A549 (cell line): ENCODE measurements at regions not wholly inside any gene's neighbourhood (a gene's known extent, or its start where the extent isn't known, plus 50 kb on each side); places are given as distances from the start of the nearest gene placed in this dataset.

ENCODE experiments used
- ATAC-seq, 2 experiments: fragments of 200-7000 bp in 1 of 2; fragments of >200 bp in 1 of 2; cut with Nextera tagmentation in 1 of 2; cut with Tn5 transposase in 1 of 2; 3 replicates each; pipeline versions ENCODE4 v1.8.0 to v1.9.1; 2018 to 2020; ENCODE audit warnings: mild to moderate bottlenecking in 1 of 2, moderate library complexity in 1 of 2
- CTCF ChIA-PET: fragments of 300-600 bp; sonication (Branson Sonifier 250); formaldehyde crosslinking; extraction: SDS; loops from one replicate; lab custom pipeline; 2021; ENCODE audit warnings: antibody characterized with exemption, inconsistent platforms; lab: Yijun Ruan, JAX
- POLR2A ChIA-PET: fragments of 350-600 bp; formaldehyde crosslinking; extraction: SDS; loops from one replicate; lab custom pipeline; 2021; ENCODE audit warnings: antibody characterized with exemption, inconsistent platforms; lab: Yijun Ruan, JAX
- DNase-seq, 2 experiments: peaks; one replicate each; pipeline versions ENCODE4 v3.0.0 to v3.0.0-alpha.2; 2011 to 2016; ENCODE audit warnings: low read depth in 1 of 2, low spot score in 1 of 2
- FAIRE-seq: peaks from 2 replicates; lab custom pipeline; 2011; peaks lifted over from hg19 to GRCh38; lab: Jason Lieb, UNC
- H3K27ac ChIP-seq, 2 experiments: fragments of >200 bp; sonication (Bioruptor Twin); formaldehyde crosslinking; 3 replicates each; pipeline ENCODE4 v1.5.1; 2016 to 2017
- H3K4me1 ChIP-seq: fragments of >200 bp; sonication (Bioruptor Twin); formaldehyde crosslinking; 3 replicates; pipeline ENCODE4 v1.6.1; 2016
- H3K4me2 ChIP-seq: fragments of >200 bp; sonication (Bioruptor Twin); formaldehyde crosslinking; 3 replicates; pipeline ENCODE4 v1.6.1; 2016
- H3K4me3 ChIP-seq: fragments of >200 bp; sonication (Bioruptor Twin); formaldehyde crosslinking; 3 replicates; pipeline ENCODE4 v1.5.1; 2016
- H3K9me3 ChIP-seq: fragments of >200 bp; sonication (Bioruptor Twin); formaldehyde crosslinking; 3 replicates; pipeline ENCODE4 v1.6.1; 2016
- BCL3 ChIP-seq: fragments of >200 bp; sonication (Bioruptor Twin); formaldehyde crosslinking; IDR thresholded peaks from 3 replicates; pipeline ENCODE4 v1.6.1; 2016
- CBX2 ChIP-seq: fragments of 200-600 bp; sonication (generic); IDR thresholded peaks from 2 replicates; pipeline ENCODE4 v1.6.1; 2016; ENCODE audit warnings: low read depth, mild to moderate bottlenecking, borderline replicate concordance
- CBX8 ChIP-seq: fragments of 200-600 bp; sonication (generic); IDR thresholded peaks from 2 replicates; pipeline ENCODE4 v1.6.1; 2016
- CEBPB ChIP-seq, 2 experiments: fragments of >200 bp in 1 of 2; sonication (Bioruptor Twin) in 1 of 2; formaldehyde crosslinking in 1 of 2; IDR thresholded peaks; 2 replicates each; pipeline ENCODE4 v1.6.1; 2012 to 2016
- CHD4 ChIP-seq: fragments of 200-600 bp; sonication (generic); IDR thresholded peaks from 2 replicates; pipeline ENCODE4 v1.6.1; 2016; ENCODE audit warnings: antibody characterized with exemption, mild to moderate bottlenecking, borderline replicate concordance
- EHF ChIP-seq: fragments of 250-450 bp; sonication (Bioruptor Pico); IDR thresholded peaks from 2 replicates; pipeline ENCODE4 v1.5.0; 2020; ENCODE audit warnings: mild to moderate bottlenecking
- FOSL2 ChIP-seq, 2 experiments: fragments of 450-650 bp in 1 of 2; fragments of >200 bp in 1 of 2; sonication (Bioruptor Twin) in 1 of 2; formaldehyde crosslinking; IDR thresholded peaks; 2 replicates each; pipeline versions ENCODE4 v1.5.0 to v1.6.1; 2016 to 2020; ENCODE audit warnings: mild to moderate bottlenecking in 1 of 2, moderate library complexity in 1 of 2
- GATA3 ChIP-seq: IDR thresholded peaks from 2 replicates; pipeline ENCODE4 v1.6.1; 2012; ENCODE audit warnings: borderline replicate concordance
- HDAC2 ChIP-seq: fragments of 200-600 bp; sonication (generic); IDR thresholded peaks from 2 replicates; pipeline ENCODE4 v1.6.1; 2016
- HEYL ChIP-seq: fragments of 250-450 bp; sonication (Bioruptor Pico); IDR thresholded peaks from 2 replicates; pipeline ENCODE4 v1.8.0; 2021; ENCODE audit warnings: mild to moderate bottlenecking, moderate library complexity
- HOXA7 ChIP-seq: fragments of 250-450 bp; sonication (Bioruptor Pico); IDR thresholded peaks from 2 replicates; pipeline ENCODE4 v1.5.0; 2020; ENCODE audit warnings: mild to moderate bottlenecking, moderate library complexity
- JUN ChIP-seq, 2 experiments: fragments of >200 bp; sonication (Bioruptor Twin); formaldehyde crosslinking; IDR thresholded peaks; 2 replicates in 1 of 2; 3 replicates in 1 of 2; pipeline ENCODE4 v1.6.1; 2016 to 2017
- JUNB ChIP-seq: fragments of >200 bp; sonication (Bioruptor Twin); formaldehyde crosslinking; IDR thresholded peaks from 2 replicates; pipeline ENCODE4 v1.6.1; 2016
- MYC ChIP-seq: IDR thresholded peaks from 2 replicates; pipeline ENCODE4 v1.6.1; 2012; ENCODE audit warnings: mild to moderate bottlenecking, inconsistent platforms, low read length, improper control_type of control experiment, borderline replicate concordance
- NPAS2 ChIP-seq: fragments of 250-450 bp; sonication (Bioruptor Pico); IDR thresholded peaks from 2 replicates; pipeline ENCODE4 v1.8.0; 2022; ENCODE audit warnings: mild to moderate bottlenecking, moderate library complexity, borderline replicate concordance
- NR3C1 ChIP-seq: fragments of >200 bp; sonication (Bioruptor Twin); formaldehyde crosslinking; IDR thresholded peaks from 3 replicates; pipeline ENCODE4 v1.6.1; 2017
- POLR2A ChIP-seq: IDR thresholded peaks from 2 replicates; pipeline ENCODE4 v1.6.1; 2012; ENCODE audit warnings: mild to moderate bottlenecking, low read length
- POLR2AphosphoS2 ChIP-seq: conservative IDR thresholded peaks from 2 replicates; pipeline ENCODE4 v1.6.1; 2012; ENCODE audit warnings: low read length, improper control_type of control experiment, inconsistent platforms
- RCOR1 ChIP-seq: fragments of 150-350 bp; IDR thresholded peaks from 2 replicates; pipeline ENCODE4 v1.6.1; 2014; ENCODE audit warnings: antibody characterized with exemption, low read length, low read depth
- RFX5 ChIP-seq: fragments of 450-650 bp; IDR thresholded peaks from 2 replicates; pipeline ENCODE4 v1.7.1; 2014; ENCODE audit warnings: antibody characterized with exemption, mild to moderate bottlenecking, moderate library complexity
- RNF2 ChIP-seq: fragments of 200-600 bp; sonication (generic); IDR thresholded peaks from 2 replicates; pipeline ENCODE4 v1.6.1; 2016; ENCODE audit warnings: low read depth, mild to moderate bottlenecking, antibody characterized with exemption, moderate library complexity, borderline replicate concordance
- SREBF2 ChIP-seq: fragments of 450-650 bp; IDR thresholded peaks from 2 replicates; pipeline ENCODE4 v1.6.1; 2014; ENCODE audit warnings: mild to moderate bottlenecking, moderate library complexity
- USF2 ChIP-seq: fragments of 450-650 bp; IDR thresholded peaks from 2 replicates; pipeline ENCODE4 v1.6.1; 2014; ENCODE audit warnings: antibody characterized with exemption
- ZC3H11A ChIP-seq: fragments of 450-650 bp; IDR thresholded peaks from 2 replicates; pipeline ENCODE4 v1.6.1; 2014; ENCODE audit warnings: antibody characterized with exemption, mild to moderate bottlenecking
- ZFP36 ChIP-seq: fragments of 450-650 bp; IDR thresholded peaks from 2 replicates; pipeline ENCODE4 v1.6.1; 2014; ENCODE audit warnings: borderline replicate concordance; ENCODE audit not compliant: partially characterized antibody
- ZNF302 ChIP-seq: fragments of 250-450 bp; sonication (Bioruptor Pico); IDR thresholded peaks from 2 replicates; pipeline ENCODE4 v1.9.0; 2021; ENCODE audit warnings: inconsistent platforms, mild to moderate bottlenecking, moderate library complexity
- ZSCAN20 ChIP-seq: fragments of 250-450 bp; sonication (Bioruptor Pico); IDR thresholded peaks from 2 replicates; pipeline ENCODE4 v1.8.0; 2022; ENCODE audit warnings: mild to moderate bottlenecking, moderate library complexity
- WGBS: methylation state at CpG from one replicate; pipeline ENCODE4 v1.1.6; 2017; ENCODE audit errors: missing lambda C conversion rate; 5-methylcytosine and 5-hydroxymethylcytosine counted together
- TF ChIP-seq, protein P1 (sequence below): fragments of >200 bp; sonication (Bioruptor Twin); formaldehyde crosslinking; IDR thresholded peaks from 3 replicates; pipeline ENCODE4 v1.5.1; 2016
- TF ChIP-seq, protein P2 (sequence below): IDR thresholded peaks from 2 replicates; pipeline ENCODE4 v1.6.1; 2012
- TF ChIP-seq, protein P3 (sequence below): fragments of 250-450 bp; sonication (Bioruptor Pico); IDR thresholded peaks from 2 replicates; pipeline ENCODE4 v1.5.0; 2020; ENCODE audit warnings: low read depth, mild to moderate bottlenecking, moderate library complexity

GRCh38 chr7:67724955-67725354, 728.3 kb downstream of the TYW1 start:
- DNase-seq (no peak), FAIRE-seq (no peak), ATAC-seq (no peak)
- Histone ChIP-seq H3K4me2 (no peak overlapping the region), H3K4me1 (no peaks in the 10 kb centered on the region), H3K27ac (no peak overlapping the region), H3K4me3 (no peak overlapping the region), H3K9me3 (no peaks in the 10 kb centered on the region; the same call in 2 of the 3 replicates)
- ChIA-PET CTCF (no interaction called here), POLR2A (no interaction called here)
- no peak for TF ChIP-seq CBX2
- TF ChIP-seq, protein P1, sequence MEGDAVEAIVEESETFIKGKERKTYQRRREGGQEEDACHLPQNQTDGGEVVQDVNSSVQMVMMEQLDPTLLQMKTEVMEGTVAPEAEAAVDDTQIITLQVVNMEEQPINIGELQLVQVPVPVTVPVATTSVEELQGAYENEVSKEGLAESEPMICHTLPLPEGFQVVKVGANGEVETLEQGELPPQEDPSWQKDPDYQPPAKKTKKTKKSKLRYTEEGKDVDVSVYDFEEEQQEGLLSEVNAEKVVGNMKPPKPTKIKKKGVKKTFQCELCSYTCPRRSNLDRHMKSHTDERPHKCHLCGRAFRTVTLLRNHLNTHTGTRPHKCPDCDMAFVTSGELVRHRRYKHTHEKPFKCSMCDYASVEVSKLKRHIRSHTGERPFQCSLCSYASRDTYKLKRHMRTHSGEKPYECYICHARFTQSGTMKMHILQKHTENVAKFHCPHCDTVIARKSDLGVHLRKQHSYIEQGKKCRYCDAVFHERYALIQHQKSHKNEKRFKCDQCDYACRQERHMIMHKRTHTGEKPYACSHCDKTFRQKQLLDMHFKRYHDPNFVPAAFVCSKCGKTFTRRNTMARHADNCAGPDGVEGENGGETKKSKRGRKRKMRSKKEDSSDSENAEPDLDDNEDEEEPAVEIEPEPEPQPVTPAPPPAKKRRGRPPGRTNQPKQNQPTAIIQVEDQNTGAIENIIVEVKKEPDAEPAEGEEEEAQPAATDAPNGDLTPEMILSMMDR = no peak
- WGBS = 19% methylated on average over 2 of the region's 2 CpGs

- 46% methylated on average over 3 of the region's 3 CpGs for WGBS
- ChIA-PET POLR2A (no interaction called here), CTCF (no interaction called here)
- H3K27ac ChIP-seq = no peak overlapping the region
- no peak overlapping the region for H3K4me2 ChIP-seq
- no peaks in the 10 kb centered on the region for H3K4me1 ChIP-seq
- no peak for DNase-seq
- H3K4me3 ChIP-seq = no peak overlapping the region
- TF ChIP-seq RCOR1 (no peak), JUN (IDR thresholded peaks at IDR 0.05) (no peak), ZC3H11A (no peak), CBX8 (no peak), HEYL (CRISPR knock-in tag) (no peak), POLR2A (no peak), RFX5 (no peak), USF2 (no peak), EHF (CRISPR knock-in tag) (no peak), GATA3 (no peak), CEBPB (IDR thresholded peaks at IDR 0.05) (no peak), CHD4 (no peak), FOSL2 (IDR thresholded peaks at IDR 0.05) (no peak), FOSL2 (CRISPR knock-in tag; IDR thresholded peaks at IDR 0.05) (no peak), ZFP36 (no peak), POLR2AphosphoS2 (no peak), BCL3 (no peak), HOXA7 (CRISPR knock-in tag) (no peak), NPAS2 (no peak)
- no peak for FAIRE-seq
- H3K9me3 ChIP-seq = no peaks in the 10 kb centered on the region; the same call in 2 of the 3 replicates
- ATAC-seq = no peak
Measured at GRCh38 chr7:67725423-67725822, 728.8 kb downstream of the TYW1 start.

GRCh38 chr7:67729771-67730170, 733.1 kb downstream of the TYW1 start:
- H3K27ac ChIP-seq = no peak overlapping the region

GRCh38 chr7:67731704-67732103, 735.1 kb downstream of the TYW1 start:
- ATAC-seq = no peak
- CTCF ChIA-PET = no interaction called here
- H3K4me3 ChIP-seq = no peak overlapping the region
- H3K4me1 ChIP-seq = no peaks in the 10 kb centered on the region
- FAIRE-seq = no peak
- no peaks in the 10 kb centered on the region; the same call in 2 of the 3 replicates for H3K9me3 ChIP-seq
- POLR2A ChIA-PET = no interaction called here
- H3K4me2 ChIP-seq = no peak overlapping the region
- no peak for DNase-seq
- H3K27ac ChIP-seq = no peak overlapping the region
- WGBS = 13% methylated on average over 2 of the region's 2 CpGs
- TF ChIP-seq, protein P2, sequence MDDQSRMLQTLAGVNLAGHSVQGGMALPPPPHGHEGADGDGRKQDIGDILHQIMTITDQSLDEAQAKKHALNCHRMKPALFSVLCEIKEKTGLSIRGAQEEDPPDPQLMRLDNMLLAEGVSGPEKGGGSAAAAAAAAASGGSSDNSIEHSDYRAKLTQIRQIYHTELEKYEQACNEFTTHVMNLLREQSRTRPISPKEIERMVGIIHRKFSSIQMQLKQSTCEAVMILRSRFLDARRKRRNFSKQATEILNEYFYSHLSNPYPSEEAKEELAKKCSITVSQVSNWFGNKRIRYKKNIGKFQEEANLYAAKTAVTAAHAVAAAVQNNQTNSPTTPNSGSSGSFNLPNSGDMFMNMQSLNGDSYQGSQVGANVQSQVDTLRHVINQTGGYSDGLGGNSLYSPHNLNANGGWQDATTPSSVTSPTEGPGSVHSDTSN = no peak
- TF ChIP-seq POLR2A (no peak), RNF2 (no peak), ZSCAN20 (CRISPR knock-in tag) (no peak), MYC (no peak), RFX5 (no peak), FOSL2 (IDR thresholded peaks at IDR 0.05) (no peak), FOSL2 (CRISPR knock-in tag; IDR thresholded peaks at IDR 0.05) (no peak), ZNF302 (CRISPR knock-in tag) (no peak), NR3C1 (no peak), NPAS2 (no peak), JUNB (no peak), SREBF2 (no peak), HDAC2 (no peak)
- TF ChIP-seq, protein P3, sequence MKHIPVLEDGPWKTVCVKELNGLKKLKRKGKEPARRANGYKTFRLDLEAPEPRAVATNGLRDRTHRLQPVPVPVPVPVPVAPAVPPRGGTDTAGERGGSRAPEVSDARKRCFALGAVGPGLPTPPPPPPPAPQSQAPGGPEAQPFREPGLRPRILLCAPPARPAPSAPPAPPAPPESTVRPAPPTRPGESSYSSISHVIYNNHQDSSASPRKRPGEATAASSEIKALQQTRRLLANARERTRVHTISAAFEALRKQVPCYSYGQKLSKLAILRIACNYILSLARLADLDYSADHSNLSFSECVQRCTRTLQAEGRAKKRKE = no peak

More at GRCh38 chr7:67729771-67730170, 733.1 kb downstream of the TYW1 start:
- no peak for DNase-seq
- no peak for TF ChIP-seq ZSCAN20 (CRISPR knock-in tag)
- TF ChIP-seq, all 56 proteins: peak for 0
- ChIA-PET POLR2A (no interaction called here), CTCF (no interaction called here)
- Histone ChIP-seq H3K4me1 (no peaks in the 10 kb centered on the region), H3K4me3 (no peak overlapping the region), H3K9me3 (no peaks in the 10 kb centered on the region; the same call in 2 of the 3 replicates), H3K4me2 (peak overlapping the region; percentile 51)
- FAIRE-seq (no peak), ATAC-seq (no peak)
- 9% methylated on average over 7 of the region's 7 CpGs for WGBS
